ENCODE measurements at regions not wholly inside any gene's neighbourhood (a gene's known extent, or its start where the extent isn't known, plus 50 kb on each side); places are given as distances from the start of the nearest gene placed in this dataset.

GRCh38 chr2:121860758-121861227 is 105.3 kb downstream of the TSN start:
- DNase-seq: no peak

- DNase-seq: no peak
These were observed 106.8 kb downstream of the TSN start for GRCh38 chr2:121862286-121862685.

- no peak for DNase-seq
These were observed 110.5 kb downstream of the TSN start for GRCh38 chr2:121865914-121866313.

- no peak for DNase-seq
These were observed 111.3 kb downstream of the TSN start for GRCh38 chr2:121866789-121867188.

GRCh38 chr2:121868652-121869051 is 113.2 kb downstream of the TSN start:
- DNase-seq: no peak

GRCh38 chr2:121869363-121869762 is 113.9 kb downstream of the TSN start:
- no peak for DNase-seq

GRCh38 chr2:121869873-121870272 is 114.4 kb downstream of the TSN start:
- DNase-seq: no peak

- DNase-seq: no peak
These were observed 117.2 kb downstream of the TSN start for GRCh38 chr2:121872651-121873050.

GRCh38 chr2:121873864-121874263 is 118.4 kb downstream of the TSN start:
- DNase-seq: no peak

- DNase-seq: no peak
These were observed 120.2 kb downstream of the TSN start for GRCh38 chr2:121875585-121876185.

GRCh38 chr2:121877366-121877765 is 121.9 kb downstream of the TSN start:
- DNase-seq: no peak

GRCh38 chr2:121880283-121880682 is 124.8 kb downstream of the TSN start:
- DNase-seq: no peak

- no peak for DNase-seq
These were observed 125.6 kb downstream of the TSN start for GRCh38 chr2:121881038-121881437.

GRCh38 chr2:121881950-121882349 is 126.5 kb downstream of the TSN start:
- no peak for DNase-seq

GRCh38 chr2:121884078-121884477 is 128.6 kb downstream of the TSN start:
- no peak for DNase-seq

GRCh38 chr2:121884511-121884921 is 129.1 kb downstream of the TSN start:
- DNase-seq: no peak

- DNase-seq: no peak
These were observed 130.6 kb downstream of the TSN start for GRCh38 chr2:121886059-121886458.

GRCh38 chr2:121887513-121888188 is 132.2 kb downstream of the TSN start:
- no peak for DNase-seq

- DNase-seq: no peak
These were observed 132.7 kb downstream of the TSN start for GRCh38 chr2:121888189-121888557.

- no peak for DNase-seq
These were observed 134.6 kb downstream of the TSN start for GRCh38 chr2:121890041-121890440.

- DNase-seq: no peak
These were observed 140.5 kb downstream of the TSN start for GRCh38 chr2:121895723-121896571.

- DNase-seq: no peak
These were observed 142.0 kb downstream of the TSN start for GRCh38 chr2:121897335-121897970.

GRCh38 chr2:121898483-121898882 is 143.0 kb downstream of the TSN start:
- DNase-seq: no peak

Measured in activated effector memory CD4-positive, alpha-beta T cell treated with Interleukin-2 at 50 U/mL for 16 hours (primary cell).